Activated naive CD4-positive, alpha-beta T cell treated with anti-CD3 and anti-CD28 coated beads, Interleukin-2, amount 50 U/mL, for 16 hours (primary cell): ENCODE measurements at regions not wholly inside any gene's neighbourhood (a gene's known extent, or its start where the extent isn't known, plus 50 kb on each side); places are given as distances from the start of the nearest gene placed in this dataset.

Experiments
- DNase-seq: peaks from one replicate; pipeline ENCODE4 v3.0.0-alpha.2; 2020

GRCh38 chr7:106812027-106812643 is 52.9 kb upstream of the PIK3CG start:
- no peak for DNase-seq

- DNase-seq, result no peak
Observed at GRCh38 chr7:106813705-106814305, 51.3 kb upstream of the PIK3CG start.

DNA sequence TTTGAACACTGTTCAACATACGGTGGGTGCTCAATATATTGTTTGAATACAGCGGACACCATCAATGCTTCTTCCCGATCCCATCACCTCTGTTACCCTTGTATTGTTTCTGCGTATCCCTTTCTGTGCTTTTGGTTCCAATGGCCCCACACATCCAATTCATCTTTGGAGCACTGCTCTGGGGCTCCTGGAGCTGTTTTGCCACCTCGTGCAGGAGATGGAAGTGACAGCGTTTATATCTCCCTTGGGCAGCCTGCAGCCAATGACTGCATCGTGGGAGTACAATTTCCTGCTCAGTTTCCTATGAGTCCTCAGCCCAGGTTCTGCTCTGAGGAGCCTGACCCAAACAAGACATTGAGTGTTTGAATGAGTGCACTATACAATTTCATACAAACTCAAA is 50.2 kb upstream of the PIK3CG start:
- no peak for DNase-seq
